Liver (tissue), 8 donors: ENCODE measurements at regions not wholly inside any gene's neighbourhood (a gene's known extent, or its start where the extent isn't known, plus 50 kb on each side); places are given as distances from the start of the nearest gene placed in this dataset.

Experiments
- DNase-seq: peaks from one replicate; pipeline ENCODE4 v3.0.0-alpha.2; 2017; ENCODE audit warnings: low spot score
- H3K27ac ChIP-seq, 2 donors: one replicate each; pipeline ENCODE4 v1.7.0; 2013; ENCODE audit warnings: inconsistent platforms in 2 of 2, low read length in 2 of 2, control low read depth in 1 of 2, low read depth in 1 of 2, mild to moderate bottlenecking in 1 of 2
- H3K27me3 ChIP-seq, 4 donors: one replicate each; pipeline versions ENCODE4 v1.6.1 to v1.7.0; 2013; ENCODE audit warnings: low read length in 3 of 4, inconsistent platforms in 1 of 4, mild to moderate bottlenecking in 1 of 4, moderate library complexity in 1 of 4; ENCODE audit not compliant: control insufficient read depth in 4 of 4, insufficient read depth in 4 of 4
- H3K36me3 ChIP-seq, 4 donors: one replicate each; pipeline versions ENCODE4 v1.6.1 to v1.7.0; 2013; ENCODE audit warnings: low read length in 3 of 4, mild to moderate bottlenecking in 3 of 4, low read depth in 1 of 4, moderate library complexity in 1 of 4; ENCODE audit not compliant: control insufficient read depth in 4 of 4, insufficient read depth in 3 of 4
- H3K4me1 ChIP-seq, 4 donors: one replicate each; pipeline versions ENCODE4 v1.6.1 to v1.7.0; 2013; ENCODE audit warnings: low read length in 3 of 4, mild to moderate bottlenecking in 3 of 4, moderate library complexity in 1 of 4; ENCODE audit not compliant: control insufficient read depth in 4 of 4, insufficient read depth in 4 of 4
- H3K4me3 ChIP-seq, 3 donors: one replicate each; pipeline versions ENCODE4 v1.6.1 to v1.7.0; 2013; ENCODE audit warnings: low read length in 3 of 3, control low read depth in 1 of 3, low read depth in 1 of 3, mild to moderate bottlenecking in 1 of 3
- H3K9ac ChIP-seq, 2 donors: one replicate each; pipeline ENCODE4 v1.7.0; 2013; ENCODE audit warnings: low read length in 2 of 2, mild to moderate bottlenecking in 2 of 2, moderate library complexity in 2 of 2, control low read depth in 1 of 2, low read depth in 1 of 2
- H3K9me3 ChIP-seq, 4 donors: one replicate each; pipeline versions ENCODE4 v1.6.1 to v1.7.0; 2013; ENCODE audit warnings: low read length in 3 of 4; ENCODE audit not compliant: control insufficient read depth in 4 of 4
- ATF3 ChIP-seq: IDR thresholded peaks from 2 replicates; pipeline ENCODE4 v1.6.1; 2016; ENCODE audit warnings: antibody characterized with exemption
- EGR1 ChIP-seq, 2 donors: IDR thresholded peaks; 2 replicates each; pipeline ENCODE4 v1.6.1; 2016 to 2018; ENCODE audit warnings: antibody characterized with exemption in 2 of 2, low read depth in 2 of 2
- FOXA1 ChIP-seq: IDR thresholded peaks from 2 replicates; pipeline ENCODE4 v1.6.1; 2016; ENCODE audit warnings: antibody characterized with exemption
- FOXA2 ChIP-seq: IDR thresholded peaks from 2 replicates; pipeline ENCODE4 v1.6.1; 2016; ENCODE audit warnings: antibody characterized with exemption
- GABPA ChIP-seq, 2 donors: IDR thresholded peaks in 1 of 2; conservative IDR thresholded peaks in 1 of 2; 2 replicates each; pipeline ENCODE4 v1.6.1; 2016; ENCODE audit warnings: antibody characterized with exemption in 2 of 2, mild to moderate bottlenecking in 1 of 2, moderate library complexity in 1 of 2
- HNF4A ChIP-seq, 2 donors: conservative IDR thresholded peaks; 2 replicates each; pipeline ENCODE4 v1.6.1; 2016; ENCODE audit warnings: antibody characterized with exemption in 2 of 2, mild to moderate bottlenecking in 2 of 2
- HNF4G ChIP-seq: IDR thresholded peaks from 2 replicates; pipeline ENCODE4 v1.6.1; 2016; ENCODE audit warnings: antibody characterized with exemption
- JUND ChIP-seq, 2 donors: IDR thresholded peaks; 2 replicates each; pipeline ENCODE4 v1.6.1; 2016; ENCODE audit warnings: antibody characterized with exemption in 2 of 2
- NR2F2 ChIP-seq: IDR thresholded peaks from 2 replicates; pipeline ENCODE4 v1.6.1; 2016; ENCODE audit warnings: antibody characterized with exemption
- RAD21 ChIP-seq, 2 donors: IDR thresholded peaks; 2 replicates each; pipeline ENCODE4 v1.6.1; 2016; ENCODE audit warnings: antibody characterized with exemption in 2 of 2, mild to moderate bottlenecking in 2 of 2
- REST ChIP-seq: IDR thresholded peaks from 2 replicates; pipeline ENCODE4 v1.6.1; 2016; ENCODE audit warnings: antibody characterized with exemption, mild to moderate bottlenecking
- RXRA ChIP-seq, 2 donors: IDR thresholded peaks; 2 replicates each; pipeline ENCODE4 v1.6.1; 2017 to 2018; ENCODE audit warnings: antibody characterized with exemption in 2 of 2, mild to moderate bottlenecking in 1 of 2
- SP1 ChIP-seq: IDR thresholded peaks from 2 replicates; pipeline ENCODE4 v1.6.1; 2018; ENCODE audit warnings: antibody characterized with exemption, mild to moderate bottlenecking
- TAF1 ChIP-seq: conservative IDR thresholded peaks from 2 replicates; pipeline ENCODE4 v1.6.1; 2016; ENCODE audit warnings: antibody characterized with exemption, mild to moderate bottlenecking
- YY1 ChIP-seq: IDR thresholded peaks from 2 replicates; pipeline ENCODE4 v1.6.1; 2016; ENCODE audit warnings: antibody characterized with exemption, mild to moderate bottlenecking
- ZBTB33 ChIP-seq: IDR thresholded peaks from 2 replicates; pipeline ENCODE4 v1.6.1; 2016; ENCODE audit warnings: antibody characterized with exemption
- WGBS: extraction: QIAGEN DNeasy Blood & Tissue Kit; methylation state at CpG from one replicate; pipeline ENCODE4 v1.1.7; 2013; 5-methylcytosine and 5-hydroxymethylcytosine counted together
- TF ChIP-seq, protein P1 (sequence below): fragments of 150-350 bp; IDR thresholded peaks from 2 replicates; pipeline ENCODE4 v1.5.1; 2017; ENCODE audit warnings: improper control_type of control experiment, low read depth, low read length; ENCODE audit not compliant: missing input control
- TF ChIP-seq, protein P2 (sequence below): IDR thresholded peaks from 2 replicates; pipeline ENCODE4 v1.6.1; 2016; ENCODE audit warnings: antibody characterized with exemption
- donor health status: healthy.
- donor health status: healthy.
- donor health status: healthy.
- donor health status: healthy.
- donor health status: healthy.

DNA sequence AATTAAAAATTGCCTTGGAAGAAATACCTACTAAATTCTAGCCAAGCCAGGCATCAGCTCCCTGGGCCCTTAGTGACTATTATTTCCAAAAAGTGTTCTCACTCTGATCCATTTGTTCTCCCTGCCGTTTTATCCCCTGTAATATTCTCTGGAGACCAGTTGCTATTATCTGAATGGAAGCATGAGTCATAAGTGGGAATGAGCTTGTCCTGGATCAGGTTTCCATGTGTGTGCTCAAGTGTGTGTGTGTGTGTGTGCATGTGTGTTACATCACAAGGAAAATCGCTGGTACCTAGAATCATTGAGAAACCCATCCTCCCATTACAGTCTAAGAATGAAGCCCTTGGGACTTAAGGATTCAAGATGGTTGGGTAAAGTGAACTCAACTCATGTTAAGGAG is 130.3 kb upstream of the CXCR4 start (continued):
- TF ChIP-seq, protein P1, sequence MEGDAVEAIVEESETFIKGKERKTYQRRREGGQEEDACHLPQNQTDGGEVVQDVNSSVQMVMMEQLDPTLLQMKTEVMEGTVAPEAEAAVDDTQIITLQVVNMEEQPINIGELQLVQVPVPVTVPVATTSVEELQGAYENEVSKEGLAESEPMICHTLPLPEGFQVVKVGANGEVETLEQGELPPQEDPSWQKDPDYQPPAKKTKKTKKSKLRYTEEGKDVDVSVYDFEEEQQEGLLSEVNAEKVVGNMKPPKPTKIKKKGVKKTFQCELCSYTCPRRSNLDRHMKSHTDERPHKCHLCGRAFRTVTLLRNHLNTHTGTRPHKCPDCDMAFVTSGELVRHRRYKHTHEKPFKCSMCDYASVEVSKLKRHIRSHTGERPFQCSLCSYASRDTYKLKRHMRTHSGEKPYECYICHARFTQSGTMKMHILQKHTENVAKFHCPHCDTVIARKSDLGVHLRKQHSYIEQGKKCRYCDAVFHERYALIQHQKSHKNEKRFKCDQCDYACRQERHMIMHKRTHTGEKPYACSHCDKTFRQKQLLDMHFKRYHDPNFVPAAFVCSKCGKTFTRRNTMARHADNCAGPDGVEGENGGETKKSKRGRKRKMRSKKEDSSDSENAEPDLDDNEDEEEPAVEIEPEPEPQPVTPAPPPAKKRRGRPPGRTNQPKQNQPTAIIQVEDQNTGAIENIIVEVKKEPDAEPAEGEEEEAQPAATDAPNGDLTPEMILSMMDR = no peak
- TF ChIP-seq ZBTB33 (no peak), JUND (IDR thresholded peaks at IDR 0.05) (no peak)

DNA sequence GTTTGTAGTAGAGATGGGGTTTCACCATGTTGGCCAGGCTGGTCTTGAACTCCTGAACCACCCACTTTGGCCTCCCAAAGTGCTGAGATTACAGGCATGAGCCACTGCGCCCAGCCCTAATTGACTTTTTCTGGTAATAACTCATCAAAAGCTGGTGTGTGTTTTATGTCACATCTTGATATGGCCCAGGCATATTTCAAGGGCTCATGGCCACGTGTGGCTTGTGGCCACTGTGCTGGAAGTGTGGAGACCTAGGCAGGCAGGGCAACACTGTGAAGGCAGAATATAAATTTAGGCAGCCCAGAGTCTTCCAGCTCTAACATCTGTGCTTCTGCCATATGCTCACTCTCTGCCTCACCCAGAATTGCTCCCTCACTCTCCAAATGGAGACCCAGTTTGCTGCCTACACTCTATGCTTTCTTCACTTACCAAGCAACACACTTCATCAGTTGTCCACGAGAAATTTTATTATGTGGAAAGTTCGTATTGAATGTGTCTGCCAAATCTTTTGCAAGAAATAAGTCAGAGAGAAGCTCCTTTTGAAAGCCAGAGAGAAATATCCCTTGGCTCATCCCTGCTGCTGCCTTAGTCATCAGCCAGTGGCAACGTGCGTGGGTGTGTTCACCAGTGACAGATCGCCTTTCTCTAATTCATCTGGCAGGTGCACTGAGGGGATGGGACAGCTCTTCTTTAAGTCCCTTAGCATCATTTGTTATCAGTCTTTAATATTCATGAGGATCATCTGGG is 129.4 kb upstream of the CXCR4 start:
- DNase-seq = no peak
- no peak overlapping the region for H3K4me3 ChIP-seq
- H3K36me3 ChIP-seq = no peaks in the 10 kb centered on the region
- no peaks in the 10 kb centered on the region for H3K4me1 ChIP-seq
- TF ChIP-seq RAD21 (IDR thresholded peaks at IDR 0.05) (no peak), JUND (IDR thresholded peaks at IDR 0.05) (no peak), REST (no peak), SP1 (no peak), TAF1 (no peak), FOXA1 (no peak), EGR1 (IDR thresholded peaks at IDR 0.05; ENCODE audit: low read depth in 2 of 2) (no peak), ATF3 (no peak), RXRA (IDR thresholded peaks at IDR 0.05) (no peak), FOXA2 (no peak), GABPA (IDR thresholded peaks at IDR 0.05 in 1 of 2, conservative IDR thresholded peaks at IDR 0.05 in 1 of 2) (no peak), YY1 (no peak), HNF4G (no peak), NR2F2 (no peak), HNF4A (conservative IDR thresholded peaks at IDR 0.05) (no peak), ZBTB33 (no peak)
- TF ChIP-seq, protein P2, sequence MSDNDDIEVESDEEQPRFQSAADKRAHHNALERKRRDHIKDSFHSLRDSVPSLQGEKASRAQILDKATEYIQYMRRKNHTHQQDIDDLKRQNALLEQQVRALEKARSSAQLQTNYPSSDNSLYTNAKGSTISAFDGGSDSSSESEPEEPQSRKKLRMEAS = no peak
- TF ChIP-seq, protein P1 = no peak
- WGBS = 73% methylated on average over 7 of the region's 7 CpGs
- no peak overlapping the region for H3K9ac ChIP-seq
- H3K27ac ChIP-seq = no peak overlapping the region
- peaks cover 0 to 3% (median 0%) of the 10 kb centered on the region in 4 donors for H3K27me3 ChIP-seq
- no peaks in the 10 kb centered on the region for H3K9me3 ChIP-seq
